Hepatic stellate cell (primary cell): ENCODE measurements at regions not wholly inside any gene's neighbourhood (a gene's known extent, or its start where the extent isn't known, plus 50 kb on each side); places are given as distances from the start of the nearest gene placed in this dataset.

Source experiments
- DNase-seq: peaks from one replicate; pipeline ENCODE4 v3.0.0; 2011; ENCODE audit warnings: low spot score

DNA sequence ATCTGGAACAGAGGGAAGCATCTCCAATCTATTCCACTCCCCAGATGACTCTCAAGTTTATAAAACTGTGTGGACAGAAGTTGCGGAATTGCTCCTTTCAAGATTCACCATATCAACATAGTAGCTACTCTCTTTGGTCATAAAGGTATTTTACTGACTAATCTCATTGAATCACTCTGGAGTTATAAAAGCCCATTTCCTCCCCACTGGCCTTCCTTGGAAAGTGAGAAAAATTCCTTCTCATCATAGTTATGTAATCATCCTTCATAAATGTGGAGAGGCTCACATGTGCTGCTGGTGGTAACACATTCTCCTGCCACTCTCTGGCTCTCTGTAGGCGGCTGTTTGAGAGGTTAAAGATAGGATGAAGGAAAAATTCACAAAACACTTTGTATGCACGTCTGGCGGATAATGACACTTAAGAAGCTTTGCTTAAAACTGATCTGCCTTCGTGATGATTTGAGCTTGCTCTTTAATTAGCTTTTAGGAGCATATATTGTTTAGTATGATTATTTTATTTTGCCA lies 1034.0 kb upstream of the EEF2KMT start:
- no peak for DNase-seq

DNA sequence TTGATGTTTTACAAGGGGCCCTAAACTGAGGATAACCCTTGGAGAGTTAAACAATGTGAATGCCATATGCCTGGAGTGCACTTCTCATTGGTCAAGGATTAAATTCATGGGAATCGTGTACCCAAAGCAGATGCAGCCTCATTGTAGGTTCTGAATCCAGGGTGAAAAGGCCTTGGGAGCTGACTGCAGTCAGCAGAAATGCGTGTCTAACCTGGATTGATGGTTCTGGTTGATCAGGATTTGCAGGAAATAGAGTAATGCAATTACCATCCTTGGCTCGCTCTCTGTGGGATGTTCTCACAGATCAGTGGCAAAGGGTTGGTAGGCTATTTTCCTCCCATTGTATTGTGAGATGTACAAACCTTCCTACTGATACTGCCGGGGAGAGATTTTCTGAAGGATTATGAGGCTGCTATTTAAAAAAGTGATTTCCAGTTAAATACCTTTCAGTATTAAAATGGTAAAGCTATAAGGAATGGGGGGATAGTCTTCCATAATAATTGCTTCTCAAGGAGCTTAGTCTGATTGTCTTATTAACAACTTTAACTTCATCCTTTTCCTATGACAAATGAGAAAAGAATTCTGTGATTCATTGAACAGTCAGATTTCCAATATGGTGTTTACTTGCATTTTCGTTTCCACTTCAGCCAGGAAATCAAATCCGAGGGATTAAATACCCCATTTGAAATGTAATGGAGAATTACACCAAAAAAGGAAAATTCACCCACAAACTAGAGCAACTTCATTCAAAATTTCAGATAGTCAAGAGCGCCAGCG lies 1028.1 kb upstream of the EEF2KMT start:
- no peak for DNase-seq

GRCh38 chr16:6124136-6124535 lies 1026.5 kb upstream of the EEF2KMT start:
- no peak for DNase-seq

GRCh38 chr16:6122401-6122800 lies 1024.8 kb upstream of the EEF2KMT start:
- DNase-seq: no peak

- no peak for DNase-seq
These were observed 1017.1 kb upstream of the EEF2KMT start for GRCh38 chr16:6114691-6115090.

DNA sequence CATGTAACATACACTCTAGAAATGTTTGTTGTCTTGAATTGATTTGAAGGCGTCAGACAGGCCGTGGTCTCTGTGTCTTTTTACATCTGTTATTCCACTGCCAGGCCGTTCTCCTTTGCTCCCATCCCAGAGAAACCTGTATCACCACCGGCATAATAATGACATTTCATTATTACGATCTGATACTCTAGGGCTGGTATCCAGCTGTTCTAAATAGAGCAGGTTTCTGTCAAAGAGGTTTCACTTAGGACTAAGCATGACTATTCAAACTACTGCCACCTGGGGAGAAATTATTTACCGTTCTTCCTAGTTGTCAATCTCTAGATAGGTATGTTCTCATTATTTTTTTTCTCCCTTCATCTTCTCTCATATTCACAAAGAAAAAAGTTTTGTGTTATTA lies 1016.2 kb upstream of the EEF2KMT start:
- no peak for DNase-seq

DNA sequence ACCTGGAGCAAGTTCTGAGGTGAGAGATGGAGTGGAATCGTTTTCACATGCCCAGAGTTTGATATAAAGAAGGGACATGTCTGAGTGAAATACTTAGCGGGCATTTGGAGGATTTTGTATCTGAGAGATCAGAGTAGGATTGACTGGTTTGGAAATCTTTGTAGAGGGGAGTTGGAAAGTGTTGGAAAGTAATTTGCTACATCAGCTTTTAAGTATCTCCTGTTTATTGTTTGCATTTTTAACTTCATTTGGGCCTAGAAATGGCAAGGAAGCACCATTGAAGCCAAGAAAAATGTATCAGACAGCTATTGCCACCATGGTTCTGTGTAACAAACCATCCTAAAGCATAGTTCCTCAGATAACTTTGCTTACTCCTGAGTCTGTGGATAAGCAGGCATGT lies 1015.1 kb upstream of the EEF2KMT start:
- DNase-seq: no peak

- no peak for DNase-seq
These were observed 1013.8 kb upstream of the EEF2KMT start for GRCh38 chr16:6111390-6111789.

- no peak for DNase-seq
These were observed 1012.8 kb upstream of the EEF2KMT start for GRCh38 chr16:6110346-6110745.

GRCh38 chr16:6106061-6106460 lies 1008.5 kb upstream of the EEF2KMT start:
- DNase-seq: no peak

GRCh38 chr16:6105115-6105514 lies 1007.5 kb upstream of the EEF2KMT start:
- no peak for DNase-seq

DNA sequence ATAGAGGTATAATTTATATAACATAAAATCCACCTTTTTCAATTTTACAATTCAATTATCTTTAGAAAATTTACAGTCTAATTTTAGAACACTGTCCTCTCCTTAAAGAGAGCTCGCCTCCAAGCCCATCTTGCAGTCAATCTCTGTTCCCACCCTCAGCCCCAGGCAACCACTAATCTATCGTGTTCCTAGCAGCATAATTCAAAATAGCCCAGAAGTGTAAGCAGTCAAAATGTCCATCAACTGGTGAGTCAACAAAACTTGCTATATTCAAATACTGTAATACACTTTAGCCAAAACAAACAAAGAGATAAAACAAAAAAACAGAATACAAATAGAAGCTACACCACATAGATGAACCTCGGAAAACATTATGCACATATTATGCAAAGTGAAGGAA lies 1006.8 kb upstream of the EEF2KMT start:
- DNase-seq: no peak

DNA sequence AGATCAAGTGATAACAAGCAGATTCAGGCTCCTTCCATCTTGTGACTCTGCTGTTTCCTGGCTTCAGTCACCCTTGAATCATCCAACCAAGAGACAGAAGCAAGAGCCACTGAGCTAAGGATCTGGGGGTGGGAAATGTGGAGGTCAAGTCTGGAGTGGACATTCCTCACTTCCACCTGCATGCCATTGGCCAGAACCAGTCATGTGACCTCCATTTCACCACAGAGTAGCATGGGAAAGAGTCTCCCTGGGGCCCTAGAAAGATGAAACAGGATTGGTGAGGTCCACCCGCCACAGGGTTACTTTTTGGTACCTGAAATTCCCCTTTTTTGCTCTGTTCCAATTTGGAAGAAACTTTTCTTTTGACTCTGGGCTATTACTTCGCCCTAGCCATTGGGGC lies 1006.0 kb upstream of the EEF2KMT start:
- DNase-seq: no peak

- DNase-seq: no peak
These were observed 1001.5 kb upstream of the EEF2KMT start for GRCh38 chr16:6099102-6099501.

DNA sequence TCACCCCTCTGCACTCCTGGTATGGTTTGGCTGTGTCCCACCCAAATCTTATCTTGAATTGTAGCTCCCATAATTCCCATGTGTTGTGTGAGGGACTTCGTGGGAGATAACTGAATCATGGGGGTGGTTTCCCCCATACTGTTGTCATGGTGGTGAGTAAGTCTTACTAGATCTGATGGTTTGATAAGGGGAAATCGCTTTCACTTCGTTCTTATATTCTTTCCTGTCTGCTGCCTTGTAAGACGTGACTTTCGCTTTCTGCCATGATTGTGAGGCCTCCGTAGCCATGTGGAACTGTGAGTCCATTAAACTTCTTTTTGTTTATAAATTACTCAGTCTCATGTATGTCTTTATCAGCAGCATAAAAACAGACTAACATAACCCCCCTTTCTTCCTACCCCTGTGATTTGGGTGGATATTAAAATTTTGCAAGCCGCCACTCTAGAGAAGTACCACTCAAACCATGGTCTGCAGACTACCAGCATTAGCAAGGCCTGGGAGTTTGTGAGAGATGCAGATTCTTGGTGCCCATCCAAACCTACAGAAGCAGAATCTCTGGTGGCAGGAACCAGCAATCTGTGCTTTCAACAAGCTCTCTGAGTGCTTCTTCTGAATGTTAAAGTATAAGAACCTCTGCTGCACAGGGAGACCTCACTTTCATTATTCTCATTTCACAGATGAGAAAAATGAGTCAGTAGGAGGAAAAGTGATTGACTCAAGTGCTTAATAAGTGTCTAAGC lies 999.5 kb upstream of the EEF2KMT start:
- DNase-seq: no peak

DNA sequence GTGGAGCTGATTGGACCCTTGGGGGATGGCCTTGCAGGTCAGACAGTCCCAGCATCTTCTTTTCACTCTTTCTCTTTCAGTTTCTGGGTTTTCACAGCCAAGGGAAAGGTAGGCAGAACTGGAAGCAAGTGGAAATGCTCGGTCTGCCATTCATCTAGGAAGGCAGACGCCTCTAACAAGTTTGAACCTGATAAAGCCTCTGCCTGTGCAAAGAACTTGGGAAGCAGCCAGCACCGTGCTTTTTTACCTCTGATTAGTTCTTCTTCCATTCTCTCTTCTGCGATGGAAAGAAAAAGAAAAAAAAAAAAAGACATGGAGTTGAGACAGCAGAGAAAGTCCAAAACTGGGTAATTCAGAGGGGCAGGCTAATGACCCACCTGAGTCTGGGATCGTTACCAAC lies 997.8 kb upstream of the EEF2KMT start:
- no peak for DNase-seq

DNA sequence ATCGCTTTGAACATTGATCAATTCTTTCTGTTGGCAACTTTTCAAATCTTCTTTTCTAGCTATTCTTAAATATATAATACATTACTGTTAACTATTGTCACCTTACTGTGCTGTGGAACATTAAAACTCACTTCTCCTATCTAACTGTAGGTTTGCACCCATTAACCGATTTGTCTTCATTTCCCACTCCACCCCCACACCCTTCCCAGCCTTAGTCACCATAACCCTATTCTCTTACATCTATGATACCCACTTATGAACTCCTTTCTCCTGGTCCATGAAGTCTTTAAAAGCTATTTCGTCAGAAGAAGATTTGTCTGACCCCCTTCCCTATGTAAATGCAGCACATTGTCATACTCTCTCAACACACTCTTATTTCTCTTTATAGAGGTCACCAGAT lies 993.4 kb upstream of the EEF2KMT start:
- DNase-seq: no peak

DNA sequence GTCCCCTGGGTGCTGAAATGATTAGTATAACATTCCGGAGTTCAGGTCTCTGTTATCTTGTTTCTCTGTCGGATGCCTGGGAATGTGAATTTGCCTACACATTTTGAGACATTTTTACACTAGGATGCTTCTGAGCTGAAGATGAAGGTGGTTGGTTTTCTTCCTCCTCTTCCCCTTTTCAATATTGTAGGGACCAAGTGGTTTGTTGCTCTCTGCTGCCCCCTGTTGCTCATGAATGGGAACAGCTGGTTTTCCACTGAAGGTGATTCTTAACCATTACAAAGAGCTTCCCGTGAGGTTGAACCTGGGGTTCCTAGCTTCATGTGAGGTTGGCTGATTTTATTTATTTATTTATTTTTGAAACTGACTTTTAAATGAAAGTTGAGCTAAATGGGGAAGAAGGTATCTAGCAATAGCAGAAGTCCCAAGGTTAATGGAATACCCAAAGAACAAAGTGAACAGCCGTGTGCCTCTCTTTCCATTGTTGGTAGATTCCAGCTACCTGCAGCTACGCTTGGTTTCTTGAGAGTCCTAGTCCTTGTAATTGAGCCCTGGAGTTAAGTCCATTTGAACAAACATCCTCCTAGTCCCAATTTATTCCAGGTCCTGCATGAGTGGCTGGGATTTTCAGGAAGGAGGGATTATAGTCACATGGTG lies 983.9 kb upstream of the EEF2KMT start:
- no peak for DNase-seq

DNA sequence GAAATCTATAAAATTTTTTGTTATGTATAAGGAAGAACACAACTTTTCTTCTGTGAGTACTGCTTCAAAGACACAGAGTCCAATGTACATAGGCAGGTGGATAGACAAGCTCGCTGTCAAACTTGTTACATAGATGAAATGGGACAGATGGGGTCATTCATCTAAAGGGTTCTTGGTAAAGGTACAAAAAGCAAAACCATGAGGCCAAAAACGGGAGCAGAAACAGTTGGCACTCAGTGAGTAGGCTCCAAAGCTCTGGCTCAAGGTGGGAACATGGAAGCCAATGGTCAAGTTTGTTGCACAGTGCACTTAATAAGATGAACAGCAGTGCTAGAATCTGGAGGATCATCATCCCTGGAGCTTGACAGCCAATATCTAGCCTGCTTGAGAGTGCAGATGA lies 979.0 kb upstream of the EEF2KMT start:
- no peak for DNase-seq

- no peak for DNase-seq
These were observed 970.5 kb upstream of the EEF2KMT start for GRCh38 chr16:6068063-6068462.

DNA sequence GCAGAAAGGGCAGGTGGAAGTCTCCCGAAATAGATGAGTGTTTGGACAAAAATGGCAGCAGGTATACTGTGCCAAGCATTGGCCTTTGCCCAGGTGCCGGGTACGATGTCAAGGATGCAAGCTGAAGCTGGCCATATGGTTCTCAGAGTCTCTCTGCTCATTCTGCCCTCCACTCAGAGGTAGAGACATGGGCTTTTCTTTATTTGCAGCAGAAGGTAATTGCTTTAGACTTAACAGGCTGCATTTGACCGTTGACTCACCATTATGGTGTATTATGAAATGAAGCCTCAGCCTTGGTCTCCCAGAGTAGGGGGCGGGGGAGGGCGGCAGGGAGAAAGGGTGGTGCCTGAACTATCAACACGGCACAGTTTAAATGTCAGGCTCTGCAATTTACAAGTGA lies 969.1 kb upstream of the EEF2KMT start:
- no peak for DNase-seq

- no peak for DNase-seq
These were observed 965.9 kb upstream of the EEF2KMT start for GRCh38 chr16:6063526-6063925.

DNA sequence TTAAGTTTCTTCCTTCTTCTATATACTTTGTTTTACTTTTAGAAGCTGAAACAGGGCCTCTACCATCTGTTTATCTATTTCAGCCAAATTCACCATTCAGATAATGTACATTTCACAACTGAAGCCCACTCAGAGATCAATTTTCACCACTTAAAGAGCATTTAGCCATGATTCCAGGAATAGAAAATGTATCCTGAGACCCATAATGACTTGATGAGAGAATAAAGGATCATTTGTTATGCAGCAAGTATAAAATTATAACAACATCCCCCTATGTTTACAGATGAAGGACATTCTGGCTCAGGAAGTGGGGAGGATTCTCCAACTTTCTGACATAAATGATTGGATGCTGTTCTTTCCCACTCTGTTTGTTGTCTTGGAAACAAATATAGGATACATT lies 962.1 kb upstream of the EEF2KMT start:
- DNase-seq: no peak
